PFSK-1 (cell line): ENCODE measurements at regions not wholly inside any gene's neighbourhood (a gene's known extent, or its start where the extent isn't known, plus 50 kb on each side); places are given as distances from the start of the nearest gene placed in this dataset.

ENCODE experiments used
- POLR2AphosphoS5 ChIP-seq: IDR thresholded peaks from 2 replicates; pipeline ENCODE4 v1.6.1; 2012; ENCODE audit warnings: low read depth, mild to moderate bottlenecking, control low read depth, low read length, moderate library complexity
- REST ChIP-seq, 2 experiments: IDR thresholded peaks; 2 replicates each; pipeline versions ENCODE4 v1.6.1 to v1.8.0; 2011 to 2012; ENCODE audit warnings: low read depth in 2 of 2, low read length in 2 of 2, control low read depth in 1 of 2, inconsistent platforms in 1 of 2, mild to moderate bottlenecking in 1 of 2, moderate library complexity in 1 of 2; ENCODE audit not compliant: insufficient read depth in 1 of 2
- SIN3A ChIP-seq: IDR thresholded peaks from 2 replicates; pipeline ENCODE4 v1.6.1; 2012; ENCODE audit warnings: mild to moderate bottlenecking, low read length, moderate library complexity, borderline replicate concordance; ENCODE audit not compliant: insufficient read depth
- TAF1 ChIP-seq: IDR thresholded peaks from 2 replicates; pipeline ENCODE4 v1.6.1; 2012; ENCODE audit warnings: low read length, control low read depth, borderline replicate concordance; ENCODE audit not compliant: insufficient read depth

GRCh38 chr22:47944941-47945340 lies 1182.5 kb downstream of the TBC1D22A start:
- TF ChIP-seq POLR2AphosphoS5 (no peak), REST (IDR thresholded peaks at IDR 0.05; ENCODE audit: insufficient read depth in 1 of 2, low read depth in 2 of 2, low read length in 2 of 2) (no peak), TAF1 (no peak), SIN3A (no peak)
